ENCODE measurements at regions not wholly inside any gene's neighbourhood (a gene's known extent, or its start where the extent isn't known, plus 50 kb on each side); places are given as distances from the start of the nearest gene placed in this dataset.

GRCh38 chr14:38524636-38525509 is 269.0 kb upstream of the CLEC14A start:
- TF ChIP-seq POLR2A (IDR thresholded peaks at IDR 0.05; ENCODE audit: low read depth, low read length) (no peak), POLR2AphosphoS5 (IDR thresholded peaks at IDR 0.05; ENCODE audit: low read depth, low read length) (no peak), SPI1 (IDR thresholded peaks at IDR 0.05; ENCODE audit: low read depth, low read length) (no peak), TAF1 (IDR thresholded peaks at IDR 0.05; ENCODE audit: low read depth, low read length) (no peak)

Measured in GM12891 (cell line).